Left lung (tissue), 4 donors: ENCODE measurements at regions not wholly inside any gene's neighbourhood (a gene's known extent, or its start where the extent isn't known, plus 50 kb on each side); places are given as distances from the start of the nearest gene placed in this dataset.

Experiments used
- ATAC-seq: fragments of 200-7000 bp; cut with Tn5 transposase; one replicate; pipeline ENCODE4 v1.9.1; 2020; ENCODE audit warnings: moderate library complexity
- DNase-seq, 4 donors: peaks; one replicate each; pipeline ENCODE4 v3.0.0-alpha.2; 2013 to 2020
- H3K27ac ChIP-seq, 2 donors: fragments of 200-600 bp; sonication (generic) in 1 of 2; one replicate each; pipeline versions ENCODE4 v1.5.0 to v1.8.0; 2020 to 2021
- H3K27me3 ChIP-seq, 2 donors: fragments of 200-600 bp; sonication (generic) in 1 of 2; one replicate each; pipeline versions ENCODE4 v1.5.0 to v1.8.0; 2020 to 2021
- H3K36me3 ChIP-seq, 2 donors: fragments of 200-600 bp; sonication (generic) in 1 of 2; one replicate each; pipeline versions ENCODE4 v1.5.0 to v1.8.0; 2020 to 2021
- H3K4me1 ChIP-seq, 2 donors: fragments of 200-600 bp; one replicate each; pipeline ENCODE4 v1.8.0; 2021
- H3K4me3 ChIP-seq, 2 donors: fragments of 200-600 bp; sonication (generic) in 1 of 2; one replicate each; pipeline versions ENCODE4 v1.5.0 to v1.8.0; 2020 to 2021; ENCODE audit warnings: mild to moderate bottlenecking in 1 of 2
- H3K9me3 ChIP-seq, 2 donors: fragments of 200-600 bp; sonication (generic) in 1 of 2; one replicate each; pipeline versions ENCODE4 v1.5.0 to v1.8.0; 2020 to 2021
- intact Hi-C, 2 donors: fragments of 100-400 bp; cut with DNase I; formaldehyde crosslinking; loops; one replicate each; pipeline versions ENCODE4 v1.11.2 to v1.14.2; 2022
- TF ChIP-seq, protein P1 (sequence below), 2 donors: fragments of 200-600 bp; sonication (generic) in 1 of 2; IDR thresholded peaks; one replicate each; pipeline versions ENCODE4 v1.5.0 to v1.8.0; 2021; ENCODE audit warnings: antibody characterized with exemption in 2 of 2
- donor health status: DM: no; HTN: yes; CAD: no.
- donor health status: DM: no; HTN: no; CAD: no.

DNA sequence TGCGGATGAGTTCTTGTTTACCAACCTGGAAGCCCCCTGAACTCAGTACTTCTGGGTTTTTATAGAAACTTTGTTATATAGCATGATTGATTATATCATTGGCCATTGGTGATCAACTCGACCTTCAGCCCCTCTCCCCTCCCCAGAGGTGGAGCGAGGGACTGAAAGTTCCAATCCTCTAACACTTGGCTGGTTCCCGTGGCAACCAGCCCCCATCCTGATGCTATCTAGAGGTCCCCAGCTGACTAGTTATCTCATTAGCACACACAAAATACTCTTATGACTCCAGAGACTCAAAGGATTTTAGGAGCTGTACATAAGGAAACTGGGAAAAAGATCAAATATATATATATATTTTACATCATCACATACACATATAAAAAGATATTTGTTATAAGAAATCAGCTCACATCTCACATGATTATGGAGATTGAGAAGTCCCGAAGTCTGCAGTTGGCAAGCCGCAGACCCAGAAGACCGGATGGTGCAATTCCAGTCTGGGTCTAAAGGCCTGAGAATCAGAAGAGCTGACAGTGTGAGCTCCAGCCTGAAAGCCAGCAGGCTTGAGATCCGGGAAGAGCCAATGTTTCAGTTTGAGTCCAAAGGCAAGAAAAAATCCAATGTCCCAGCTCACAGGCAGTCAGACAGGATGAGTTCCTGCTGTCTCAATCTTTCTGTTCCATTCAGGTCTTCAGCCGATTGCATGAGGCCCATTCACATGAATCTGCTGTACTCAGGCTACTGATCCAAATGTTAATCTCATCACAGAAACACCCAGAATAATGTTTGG, 179.3 kb upstream of the DTNBP1 start:
- intact Hi-C loops: no loop called here
- Histone ChIP-seq H3K9me3 (no peaks in the 10 kb centered on the region), H3K4me3 (no peak overlapping the region), H3K36me3 (no peaks in the 10 kb centered on the region), H3K27ac (peak overlapping the region in 1 of 2 donors; percentile 26), H3K27me3 (no peaks in the 10 kb centered on the region), H3K4me1 (peaks cover 0 to 8% of the 10 kb centered on the region in 2 donors)
- TF ChIP-seq, protein P1, sequence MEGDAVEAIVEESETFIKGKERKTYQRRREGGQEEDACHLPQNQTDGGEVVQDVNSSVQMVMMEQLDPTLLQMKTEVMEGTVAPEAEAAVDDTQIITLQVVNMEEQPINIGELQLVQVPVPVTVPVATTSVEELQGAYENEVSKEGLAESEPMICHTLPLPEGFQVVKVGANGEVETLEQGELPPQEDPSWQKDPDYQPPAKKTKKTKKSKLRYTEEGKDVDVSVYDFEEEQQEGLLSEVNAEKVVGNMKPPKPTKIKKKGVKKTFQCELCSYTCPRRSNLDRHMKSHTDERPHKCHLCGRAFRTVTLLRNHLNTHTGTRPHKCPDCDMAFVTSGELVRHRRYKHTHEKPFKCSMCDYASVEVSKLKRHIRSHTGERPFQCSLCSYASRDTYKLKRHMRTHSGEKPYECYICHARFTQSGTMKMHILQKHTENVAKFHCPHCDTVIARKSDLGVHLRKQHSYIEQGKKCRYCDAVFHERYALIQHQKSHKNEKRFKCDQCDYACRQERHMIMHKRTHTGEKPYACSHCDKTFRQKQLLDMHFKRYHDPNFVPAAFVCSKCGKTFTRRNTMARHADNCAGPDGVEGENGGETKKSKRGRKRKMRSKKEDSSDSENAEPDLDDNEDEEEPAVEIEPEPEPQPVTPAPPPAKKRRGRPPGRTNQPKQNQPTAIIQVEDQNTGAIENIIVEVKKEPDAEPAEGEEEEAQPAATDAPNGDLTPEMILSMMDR (IDR thresholded peaks at IDR 0.05): no peak
- DNase-seq (peak in 2 of 4 donors; percentile 8 to 25), ATAC-seq (peak; percentile 49)

DNA sequence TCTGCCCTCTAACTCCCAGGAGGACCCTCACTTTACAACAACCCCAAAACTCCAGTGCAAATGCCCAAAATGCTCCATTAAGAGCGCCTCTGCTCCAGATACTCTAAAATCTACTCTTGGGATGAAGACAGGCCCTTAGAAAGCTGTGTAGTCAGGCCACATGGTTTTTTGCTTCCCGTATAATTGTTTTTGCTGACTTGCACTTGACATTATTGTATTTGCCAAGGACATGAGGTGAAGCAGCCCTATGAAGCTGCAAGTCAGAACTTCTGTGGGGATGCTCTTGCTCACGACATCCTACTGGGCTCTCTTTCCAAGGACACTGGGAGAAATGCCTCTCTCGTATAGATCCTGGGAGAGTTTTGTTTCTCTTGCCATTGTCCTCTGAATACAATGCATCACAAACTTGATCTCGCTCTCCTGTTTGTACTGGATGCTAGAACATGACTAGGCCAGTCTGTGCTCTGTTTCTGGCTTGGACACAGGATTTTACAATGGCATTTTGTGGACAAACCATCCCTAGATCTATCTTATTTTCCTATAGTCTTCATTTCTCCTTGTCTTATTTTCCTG, 177.2 kb upstream of the DTNBP1 start:
- TF ChIP-seq, protein P1 (IDR thresholded peaks at IDR 0.05): no peak
- DNase-seq: no peak
- Histone ChIP-seq H3K4me3 (no peak overlapping the region), H3K9me3 (no peaks in the 10 kb centered on the region), H3K4me1 (peaks cover 0 to 8% of the 10 kb centered on the region in 2 donors), H3K27me3 (no peaks in the 10 kb centered on the region), H3K36me3 (no peaks in the 10 kb centered on the region), H3K27ac (no peak overlapping the region)
- intact Hi-C loops: no loop called here
- no peak for ATAC-seq

DNA sequence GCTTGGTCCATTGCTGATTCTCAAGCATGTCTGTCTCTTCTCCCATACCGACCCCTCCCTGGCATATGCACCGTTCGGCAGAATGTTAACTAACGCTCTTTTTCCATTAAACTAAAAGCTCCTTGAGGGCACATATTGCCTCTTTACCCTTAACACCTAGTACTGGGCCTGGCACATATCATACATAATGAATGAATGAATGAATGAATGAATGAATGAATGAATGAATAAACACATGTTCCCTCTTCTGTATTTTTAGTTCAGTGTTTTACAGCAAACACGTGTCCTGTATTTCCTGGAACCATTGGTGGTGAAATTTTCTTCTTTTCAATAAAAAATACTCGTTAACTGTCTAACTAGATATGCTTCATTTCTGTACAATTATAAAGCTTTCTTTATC, 174.4 kb upstream of the DTNBP1 start:
- ATAC-seq (no peak), DNase-seq (no peak)
- intact Hi-C loops: no loop called here
- Histone ChIP-seq H3K27me3 (no peaks in the 10 kb centered on the region), H3K36me3 (no peaks in the 10 kb centered on the region), H3K4me1 (no peaks in the 10 kb centered on the region), H3K4me3 (no peak overlapping the region), H3K27ac (no peak overlapping the region), H3K9me3 (no peaks in the 10 kb centered on the region)
- TF ChIP-seq, protein P1 (IDR thresholded peaks at IDR 0.05): no peak

DNA sequence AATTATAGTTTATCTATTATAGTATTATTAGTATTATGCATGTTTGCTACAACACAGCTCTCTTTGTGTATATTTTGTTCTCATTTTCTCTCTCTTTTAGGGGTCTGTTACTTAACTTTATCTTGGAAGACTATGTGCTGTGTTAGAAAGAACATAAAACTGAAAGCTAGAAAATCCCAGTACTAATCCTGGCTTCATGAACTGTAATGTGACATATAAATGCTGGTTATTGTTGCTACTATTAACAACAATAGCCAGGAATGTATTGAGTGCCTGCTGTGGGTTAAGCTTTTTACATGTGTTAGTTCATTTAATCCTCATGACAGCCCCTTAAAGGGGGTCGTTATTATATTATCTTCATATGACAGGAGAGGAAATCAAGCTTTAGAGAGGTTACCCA, 170.0 kb upstream of the DTNBP1 start:
- no peak overlapping the region for H3K27ac ChIP-seq
- peak in 2 of 4 donors; percentile 33 for DNase-seq
- H3K4me1 ChIP-seq: no peaks in the 10 kb centered on the region
- H3K36me3 ChIP-seq: no peaks in the 10 kb centered on the region
- H3K9me3 ChIP-seq: no peaks in the 10 kb centered on the region
- H3K4me3 ChIP-seq: no peak overlapping the region
- no peaks in the 10 kb centered on the region for H3K27me3 ChIP-seq
- TF ChIP-seq, protein P1 (IDR thresholded peaks at IDR 0.05): no peak
- intact Hi-C loops: no loop called here
- no peak for ATAC-seq

DNA sequence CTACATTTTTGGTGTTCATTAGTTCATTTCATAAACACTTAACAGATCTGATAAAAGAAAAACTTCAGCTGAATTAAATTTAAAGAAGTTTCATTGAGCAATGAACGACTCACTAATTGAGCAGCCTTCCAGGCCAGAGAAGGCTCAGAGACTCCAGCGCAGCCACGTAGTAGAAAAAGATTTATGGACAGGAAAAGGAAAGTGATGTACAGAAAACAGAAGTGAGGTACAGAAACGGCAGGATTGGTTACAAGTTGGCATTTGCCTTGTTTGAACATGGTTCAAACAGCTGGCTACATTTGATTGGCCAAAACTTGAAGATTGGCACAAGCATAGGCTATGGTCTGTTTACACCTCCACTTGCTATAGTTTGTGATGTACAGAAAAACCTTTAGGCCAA, 166.3 kb upstream of the DTNBP1 start:
- Histone ChIP-seq H3K27me3 (no peaks in the 10 kb centered on the region), H3K4me3 (no peak overlapping the region), H3K9me3 (no peaks in the 10 kb centered on the region), H3K27ac (no peak overlapping the region), H3K4me1 (no peaks in the 10 kb centered on the region), H3K36me3 (no peaks in the 10 kb centered on the region)
- intact Hi-C loops: no loop called here
- no peak for DNase-seq
- ATAC-seq: no peak
- TF ChIP-seq, protein P1 (IDR thresholded peaks at IDR 0.05): no peak
